ENCODE measurements at regions not wholly inside any gene's neighbourhood (a gene's known extent, or its start where the extent isn't known, plus 50 kb on each side); places are given as distances from the start of the nearest gene placed in this dataset.

DNA sequence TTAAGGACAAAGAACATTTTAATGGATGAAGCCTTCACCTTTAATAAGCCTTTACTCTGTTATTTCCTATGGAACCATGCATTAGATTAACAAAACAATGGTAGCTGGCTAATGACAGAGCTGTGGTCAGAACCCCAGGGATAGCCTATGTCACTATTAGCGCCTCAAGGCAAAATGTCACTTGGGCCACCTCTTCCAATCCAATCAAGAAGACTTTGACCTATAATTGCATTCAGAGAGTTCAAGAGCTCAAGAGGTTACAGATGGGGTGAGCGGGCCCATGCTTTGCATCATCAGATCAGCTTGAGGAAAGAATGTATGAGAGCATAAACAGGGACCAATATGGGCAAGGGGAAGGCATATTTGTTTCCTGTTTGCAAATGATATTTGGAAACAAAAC, 425.1 kb downstream of the ARHGEF28 start:
- no peaks in the 10 kb centered on the region for H3K9me3 Mint-ChIP-seq (ENCODE audit: unreplicated experiment)
- no peak for DNase-seq (ENCODE audit: low spot score)
- no peaks in the 10 kb centered on the region for H3K27me3 Mint-ChIP-seq (ENCODE audit: unreplicated experiment)
- peaks cover 15% of the 10 kb centered on the region for H3K4me1 Mint-ChIP-seq (ENCODE audit: unreplicated experiment)
- H3K36me3 Mint-ChIP-seq (ENCODE audit: low read depth, unreplicated experiment): no peaks in the 10 kb centered on the region
- no peak for TF ChIP-seq CTCF (IDR thresholded peaks at IDR 0.05; ENCODE audit: unreplicated experiment)
- no peak overlapping the region for H3K4me3 Mint-ChIP-seq (ENCODE audit: unreplicated experiment)
- H3K27ac Mint-ChIP-seq (ENCODE audit: unreplicated experiment): no peak overlapping the region

- no peak for DNase-seq (ENCODE audit: low spot score)
- Mint-ChIP-seq H3K4me3 (ENCODE audit: unreplicated experiment) (no peak overlapping the region), H3K4me1 (ENCODE audit: unreplicated experiment) (peaks cover 13% of the 10 kb centered on the region), H3K27ac (ENCODE audit: unreplicated experiment) (no peak overlapping the region), H3K9me3 (ENCODE audit: unreplicated experiment) (no peaks in the 10 kb centered on the region), H3K27me3 (ENCODE audit: unreplicated experiment) (no peaks in the 10 kb centered on the region), H3K36me3 (ENCODE audit: low read depth, unreplicated experiment) (no peaks in the 10 kb centered on the region)
- no peak for TF ChIP-seq CTCF (IDR thresholded peaks at IDR 0.05; ENCODE audit: unreplicated experiment)
These were observed 418.9 kb downstream of the ARHGEF28 start for GRCh38 chr5:74044936-74045335.

DNA sequence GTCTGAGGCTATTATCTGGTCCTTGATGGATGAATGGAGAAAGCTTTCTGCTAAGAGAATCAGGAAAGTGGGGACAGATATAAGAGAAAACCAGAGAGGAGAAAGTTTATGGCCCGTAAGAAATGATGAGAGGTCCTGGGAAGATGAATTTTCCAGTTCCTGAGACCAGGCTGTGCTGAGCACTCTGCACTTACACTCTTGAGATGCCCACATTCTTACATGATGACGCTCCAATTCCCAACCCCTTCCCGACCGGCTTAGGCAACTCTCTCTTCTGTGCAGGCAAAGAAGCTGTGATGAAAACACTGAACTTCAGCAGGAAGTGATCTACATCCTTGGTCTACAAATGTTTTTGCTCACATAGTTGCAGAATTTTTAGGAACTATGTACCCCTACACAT, 417.0 kb downstream of the ARHGEF28 start:
- no peak for DNase-seq (ENCODE audit: low spot score)

DNA sequence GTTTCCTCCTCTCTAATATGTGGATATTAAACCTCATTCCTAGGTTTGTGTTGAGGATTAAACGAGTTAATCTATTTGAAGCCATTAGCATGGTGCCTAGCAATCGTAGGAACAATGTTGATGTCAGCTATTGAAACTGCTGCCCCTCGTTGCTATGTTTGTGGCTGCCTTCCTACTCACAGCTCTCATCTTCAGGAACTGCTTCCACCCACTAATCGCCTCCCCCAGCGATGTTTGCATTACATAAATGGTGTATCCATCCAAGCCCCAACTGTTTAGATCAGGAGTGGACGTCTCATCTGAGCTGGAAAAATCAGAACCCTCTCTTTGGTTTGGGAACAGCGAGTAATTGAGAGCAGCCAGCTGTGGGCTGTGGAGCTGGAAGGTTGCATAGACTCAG, 416.6 kb downstream of the ARHGEF28 start:
- peak overlapping the region; percentile 39 for H3K27ac Mint-ChIP-seq (ENCODE audit: unreplicated experiment)
- no peak for TF ChIP-seq CTCF (IDR thresholded peaks at IDR 0.05; ENCODE audit: unreplicated experiment)
- peaks cover 13% of the 10 kb centered on the region for H3K4me1 Mint-ChIP-seq (ENCODE audit: unreplicated experiment)
- no peaks in the 10 kb centered on the region for H3K27me3 Mint-ChIP-seq (ENCODE audit: unreplicated experiment)
- H3K4me3 Mint-ChIP-seq (ENCODE audit: unreplicated experiment): peak overlapping the region; percentile 0
- H3K36me3 Mint-ChIP-seq (ENCODE audit: low read depth, unreplicated experiment): no peaks in the 10 kb centered on the region
- no peaks in the 10 kb centered on the region for H3K9me3 Mint-ChIP-seq (ENCODE audit: unreplicated experiment)
- no peak for DNase-seq (ENCODE audit: low spot score)

More for the DNA sequence above, 417.0 kb downstream of the ARHGEF28 start:
- no peaks in the 10 kb centered on the region for H3K36me3 Mint-ChIP-seq (ENCODE audit: low read depth, unreplicated experiment)
- no peaks in the 10 kb centered on the region for H3K27me3 Mint-ChIP-seq (ENCODE audit: unreplicated experiment)
- no peak for TF ChIP-seq CTCF (IDR thresholded peaks at IDR 0.05; ENCODE audit: unreplicated experiment)
- H3K4me3 Mint-ChIP-seq (ENCODE audit: unreplicated experiment): peak overlapping the region; percentile 0
- H3K4me1 Mint-ChIP-seq (ENCODE audit: unreplicated experiment): peaks cover 13% of the 10 kb centered on the region
- H3K9me3 Mint-ChIP-seq (ENCODE audit: unreplicated experiment): no peaks in the 10 kb centered on the region
- peak overlapping the region; percentile 39 for H3K27ac Mint-ChIP-seq (ENCODE audit: unreplicated experiment)

DNA sequence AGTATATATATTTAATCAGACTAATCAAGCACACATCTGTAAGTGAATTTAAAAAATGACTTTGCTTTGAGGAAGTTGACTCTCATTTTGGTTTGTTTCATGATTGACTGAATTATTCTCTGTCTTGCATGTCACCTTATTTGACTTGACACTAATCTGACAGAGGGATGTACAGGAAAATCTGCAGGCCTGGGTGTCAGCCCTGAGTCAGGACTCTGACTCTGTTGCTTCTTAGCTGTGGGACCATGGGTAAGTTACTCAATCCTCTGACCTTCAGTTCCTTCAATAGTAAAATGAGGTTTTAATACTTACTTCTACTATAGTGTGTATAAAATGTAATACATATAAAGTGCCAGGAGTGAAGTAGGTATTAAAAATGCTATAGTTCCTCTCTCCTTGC, 415.9 kb downstream of the ARHGEF28 start:
- Mint-ChIP-seq H3K4me1 (ENCODE audit: unreplicated experiment) (peaks cover 13% of the 10 kb centered on the region), H3K27ac (ENCODE audit: unreplicated experiment) (no peak overlapping the region), H3K36me3 (ENCODE audit: low read depth, unreplicated experiment) (no peaks in the 10 kb centered on the region), H3K27me3 (ENCODE audit: unreplicated experiment) (no peaks in the 10 kb centered on the region), H3K4me3 (ENCODE audit: unreplicated experiment) (no peak overlapping the region), H3K9me3 (ENCODE audit: unreplicated experiment) (no peaks in the 10 kb centered on the region)
- DNase-seq (ENCODE audit: low spot score): no peak
- TF ChIP-seq CTCF (IDR thresholded peaks at IDR 0.05; ENCODE audit: unreplicated experiment): no peak

All from endothelial cell (in vitro differentiated cells).